Heart left ventricle (tissue), 13 donors: ENCODE measurements at regions not wholly inside any gene's neighbourhood (a gene's known extent, or its start where the extent isn't known, plus 50 kb on each side); places are given as distances from the start of the nearest gene placed in this dataset.

Experiments used
- POLR2A ChIP-seq, 2 donors: fragments of 450-650 bp; IDR thresholded peaks; one replicate each; pipeline ENCODE4 v1.6.1; 2017; ENCODE audit warnings: antibody characterized with exemption in 2 of 2, mild to moderate bottlenecking in 2 of 2, moderate library complexity in 2 of 2
- TF ChIP-seq, protein P1 (sequence below), 12 donors: fragments of 200-600 bp; sonication (generic) in 4 of 12; IDR thresholded peaks; one replicate each; pipeline versions ENCODE4 v1.5.0 to v1.8.0; 2018 to 2022; ENCODE audit warnings: antibody characterized with exemption in 12 of 12, mild to moderate bottlenecking in 5 of 12
- donor health status: ischemic (EF 13 %, LVEDD 7.1; RV severe dilation, severe dysfunction).
- donor health status: DM: no; HTN: yes; CAD: no.
- donor health status: DM: no; HTN: no; CAD: no.
- donor health status: ischemic (EF 25% LVEDD 6.9; RV normal size, moderate dysfunction).
- donor health status: ischemic (EF 25% LVEDD 5.7; RV mildly dilated, moderate dysfunction).
- donor health status: ischemic (EF 35%, LVEDD 5.7; RV mildly dilated, moderate dysfunction).
- donor health status: nonischemic (EF 11% LVEDD 7.7; RV severe dilation, severe dysfunction).
- donor health status: DM: yes; HTN: yes; CAD: no.
- donor health status: PGD.
- donor health status: ischemic (EF 29% LVEDD 5.4; RV normal size, mild dysfunction).
- donor health status: nonischemic (EF 23%, LVEDD 6.1; RV moderate dilation, normal function).

GRCh38 chr2:2512931-2513330 is 181.9 kb upstream of the MYT1L start:
- TF ChIP-seq, protein P1, sequence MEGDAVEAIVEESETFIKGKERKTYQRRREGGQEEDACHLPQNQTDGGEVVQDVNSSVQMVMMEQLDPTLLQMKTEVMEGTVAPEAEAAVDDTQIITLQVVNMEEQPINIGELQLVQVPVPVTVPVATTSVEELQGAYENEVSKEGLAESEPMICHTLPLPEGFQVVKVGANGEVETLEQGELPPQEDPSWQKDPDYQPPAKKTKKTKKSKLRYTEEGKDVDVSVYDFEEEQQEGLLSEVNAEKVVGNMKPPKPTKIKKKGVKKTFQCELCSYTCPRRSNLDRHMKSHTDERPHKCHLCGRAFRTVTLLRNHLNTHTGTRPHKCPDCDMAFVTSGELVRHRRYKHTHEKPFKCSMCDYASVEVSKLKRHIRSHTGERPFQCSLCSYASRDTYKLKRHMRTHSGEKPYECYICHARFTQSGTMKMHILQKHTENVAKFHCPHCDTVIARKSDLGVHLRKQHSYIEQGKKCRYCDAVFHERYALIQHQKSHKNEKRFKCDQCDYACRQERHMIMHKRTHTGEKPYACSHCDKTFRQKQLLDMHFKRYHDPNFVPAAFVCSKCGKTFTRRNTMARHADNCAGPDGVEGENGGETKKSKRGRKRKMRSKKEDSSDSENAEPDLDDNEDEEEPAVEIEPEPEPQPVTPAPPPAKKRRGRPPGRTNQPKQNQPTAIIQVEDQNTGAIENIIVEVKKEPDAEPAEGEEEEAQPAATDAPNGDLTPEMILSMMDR (IDR thresholded peaks at IDR 0.05): no peak
- TF ChIP-seq POLR2A (IDR thresholded peaks at IDR 0.05): no peak
